Heart left ventricle (tissue), 13 donors: ENCODE measurements at regions not wholly inside any gene's neighbourhood (a gene's known extent, or its start where the extent isn't known, plus 50 kb on each side); places are given as distances from the start of the nearest gene placed in this dataset.

Source experiments
- POLR2A ChIP-seq, 2 donors: fragments of 450-650 bp; IDR thresholded peaks; one replicate each; pipeline ENCODE4 v1.6.1; 2017; ENCODE audit warnings: antibody characterized with exemption in 2 of 2, mild to moderate bottlenecking in 2 of 2, moderate library complexity in 2 of 2
- TF ChIP-seq, protein P1 (sequence below), 12 donors: fragments of 200-600 bp; sonication (generic) in 4 of 12; IDR thresholded peaks; one replicate each; pipeline versions ENCODE4 v1.5.0 to v1.8.0; 2018 to 2022; ENCODE audit warnings: antibody characterized with exemption in 12 of 12, mild to moderate bottlenecking in 5 of 12
- donor health status: ischemic (EF 13 %, LVEDD 7.1; RV severe dilation, severe dysfunction).
- donor health status: DM: no; HTN: yes; CAD: no.
- donor health status: DM: no; HTN: no; CAD: no.
- donor health status: ischemic (EF 25% LVEDD 6.9; RV normal size, moderate dysfunction).
- donor health status: ischemic (EF 25% LVEDD 5.7; RV mildly dilated, moderate dysfunction).
- donor health status: ischemic (EF 35%, LVEDD 5.7; RV mildly dilated, moderate dysfunction).
- donor health status: nonischemic (EF 11% LVEDD 7.7; RV severe dilation, severe dysfunction).
- donor health status: DM: yes; HTN: yes; CAD: no.
- donor health status: PGD.
- donor health status: ischemic (EF 29% LVEDD 5.4; RV normal size, mild dysfunction).
- donor health status: nonischemic (EF 23%, LVEDD 6.1; RV moderate dilation, normal function).

GRCh38 chr11:71079795-71080194 is 172.6 kb downstream of the SHANK2 start:
- TF ChIP-seq, protein P1, sequence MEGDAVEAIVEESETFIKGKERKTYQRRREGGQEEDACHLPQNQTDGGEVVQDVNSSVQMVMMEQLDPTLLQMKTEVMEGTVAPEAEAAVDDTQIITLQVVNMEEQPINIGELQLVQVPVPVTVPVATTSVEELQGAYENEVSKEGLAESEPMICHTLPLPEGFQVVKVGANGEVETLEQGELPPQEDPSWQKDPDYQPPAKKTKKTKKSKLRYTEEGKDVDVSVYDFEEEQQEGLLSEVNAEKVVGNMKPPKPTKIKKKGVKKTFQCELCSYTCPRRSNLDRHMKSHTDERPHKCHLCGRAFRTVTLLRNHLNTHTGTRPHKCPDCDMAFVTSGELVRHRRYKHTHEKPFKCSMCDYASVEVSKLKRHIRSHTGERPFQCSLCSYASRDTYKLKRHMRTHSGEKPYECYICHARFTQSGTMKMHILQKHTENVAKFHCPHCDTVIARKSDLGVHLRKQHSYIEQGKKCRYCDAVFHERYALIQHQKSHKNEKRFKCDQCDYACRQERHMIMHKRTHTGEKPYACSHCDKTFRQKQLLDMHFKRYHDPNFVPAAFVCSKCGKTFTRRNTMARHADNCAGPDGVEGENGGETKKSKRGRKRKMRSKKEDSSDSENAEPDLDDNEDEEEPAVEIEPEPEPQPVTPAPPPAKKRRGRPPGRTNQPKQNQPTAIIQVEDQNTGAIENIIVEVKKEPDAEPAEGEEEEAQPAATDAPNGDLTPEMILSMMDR (IDR thresholded peaks at IDR 0.05): no peak
- TF ChIP-seq POLR2A (IDR thresholded peaks at IDR 0.05): no peak
